ENCODE measurements at regions not wholly inside any gene's neighbourhood (a gene's known extent, or its start where the extent isn't known, plus 50 kb on each side); places are given as distances from the start of the nearest gene placed in this dataset.

DNA sequence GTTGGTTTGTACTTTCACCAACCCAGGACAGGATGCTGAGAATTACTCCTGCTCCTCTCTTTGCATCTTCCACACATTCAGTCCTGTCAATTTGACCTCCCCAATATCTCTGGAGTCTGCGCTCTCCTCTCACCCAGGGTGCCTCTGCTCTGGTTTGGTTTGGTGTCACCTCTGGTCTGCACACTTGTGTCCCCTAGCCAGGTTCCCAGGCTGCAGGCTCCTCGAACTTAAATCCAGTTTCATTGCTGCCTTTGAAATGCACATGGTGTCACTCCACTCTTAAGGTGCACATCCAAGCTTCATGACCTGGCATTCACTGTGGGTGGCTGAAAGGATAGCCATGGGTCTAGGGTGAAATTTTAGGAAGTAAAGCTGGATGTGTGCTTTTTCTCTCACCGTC is 271.6 kb downstream of the RPS24 start:
- TF ChIP-seq, protein P1, sequence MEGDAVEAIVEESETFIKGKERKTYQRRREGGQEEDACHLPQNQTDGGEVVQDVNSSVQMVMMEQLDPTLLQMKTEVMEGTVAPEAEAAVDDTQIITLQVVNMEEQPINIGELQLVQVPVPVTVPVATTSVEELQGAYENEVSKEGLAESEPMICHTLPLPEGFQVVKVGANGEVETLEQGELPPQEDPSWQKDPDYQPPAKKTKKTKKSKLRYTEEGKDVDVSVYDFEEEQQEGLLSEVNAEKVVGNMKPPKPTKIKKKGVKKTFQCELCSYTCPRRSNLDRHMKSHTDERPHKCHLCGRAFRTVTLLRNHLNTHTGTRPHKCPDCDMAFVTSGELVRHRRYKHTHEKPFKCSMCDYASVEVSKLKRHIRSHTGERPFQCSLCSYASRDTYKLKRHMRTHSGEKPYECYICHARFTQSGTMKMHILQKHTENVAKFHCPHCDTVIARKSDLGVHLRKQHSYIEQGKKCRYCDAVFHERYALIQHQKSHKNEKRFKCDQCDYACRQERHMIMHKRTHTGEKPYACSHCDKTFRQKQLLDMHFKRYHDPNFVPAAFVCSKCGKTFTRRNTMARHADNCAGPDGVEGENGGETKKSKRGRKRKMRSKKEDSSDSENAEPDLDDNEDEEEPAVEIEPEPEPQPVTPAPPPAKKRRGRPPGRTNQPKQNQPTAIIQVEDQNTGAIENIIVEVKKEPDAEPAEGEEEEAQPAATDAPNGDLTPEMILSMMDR (conservative IDR thresholded peaks at IDR 0.05; ENCODE audit: low read length) = no peak
- TF ChIP-seq EZH2phosphoT487 (IDR thresholded peaks at IDR 0.05; ENCODE audit: borderline replicate concordance, low read depth, low read length) = no peak

All from OCI-LY7 (cell line).